GM18502 (cell line): ENCODE measurements at regions not wholly inside any gene's neighbourhood (a gene's known extent, or its start where the extent isn't known, plus 50 kb on each side); places are given as distances from the start of the nearest gene placed in this dataset.

ENCODE experiments used
- ATAC-seq: cut with Tn5 transposase; IDR thresholded peaks from one replicate; pipeline ENCODE4 v1.9.1; 2021; ENCODE audit warnings: mild to moderate bottlenecking; ENCODE audit not compliant: unreplicated experiment, poor library complexity

DNA sequence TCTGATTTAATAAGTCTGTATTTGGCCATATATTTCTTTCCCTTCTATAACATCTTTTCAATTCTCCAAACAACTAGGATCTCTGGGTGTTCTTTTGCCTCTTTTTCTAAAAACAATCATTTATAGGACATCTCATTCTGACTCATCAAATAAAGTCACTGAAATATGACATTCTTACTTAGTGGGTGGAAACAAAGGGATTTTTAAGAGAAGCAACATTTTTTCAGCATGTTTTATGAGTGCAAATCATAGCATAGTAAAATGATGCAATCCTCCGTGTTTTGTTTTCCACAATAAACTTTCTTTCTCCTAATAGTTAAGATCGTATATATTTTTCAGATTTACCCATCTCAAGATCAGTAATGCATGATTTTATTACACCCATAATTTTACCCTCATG, 179.8 kb downstream of the SPCS3 start:
- no peak for ATAC-seq

DNA sequence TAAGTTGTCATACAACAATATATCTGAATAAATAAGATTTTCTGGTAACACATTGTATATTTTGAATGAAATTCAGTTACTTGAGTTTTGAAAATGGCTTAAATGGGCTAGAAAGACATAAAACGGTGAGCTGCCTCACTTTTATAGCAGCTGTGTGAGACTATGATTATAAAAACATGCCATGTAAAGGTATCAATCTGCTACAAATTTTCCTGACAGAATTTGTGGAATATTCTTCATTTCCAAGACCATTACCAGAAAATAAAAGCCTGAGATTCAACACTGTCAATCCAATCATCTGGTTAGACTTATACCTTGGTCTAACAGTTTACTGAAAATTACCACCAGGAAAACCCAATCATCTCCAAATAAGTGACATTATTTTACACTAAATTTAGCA, 181.1 kb downstream of the SPCS3 start:
- ATAC-seq = no peak

DNA sequence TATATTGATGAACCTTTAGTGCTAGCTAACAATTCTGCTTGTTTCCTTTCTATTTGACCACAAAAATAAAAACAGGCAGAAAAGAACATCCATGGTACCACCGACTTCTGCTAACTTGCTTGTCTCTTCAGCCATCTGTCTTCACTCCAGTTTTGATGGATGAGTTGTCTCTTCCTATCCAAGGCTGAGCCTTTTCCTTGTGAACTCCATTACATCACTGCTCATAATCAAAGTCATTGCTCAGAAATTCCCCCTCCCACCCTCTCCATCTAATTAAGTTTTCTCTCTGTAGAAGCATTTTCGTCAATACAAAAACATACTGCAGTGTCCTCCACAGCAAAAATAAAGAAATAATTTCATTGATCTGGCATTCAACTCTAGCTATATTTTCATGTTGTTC, 184.4 kb downstream of the SPCS3 start:
- ATAC-seq = no peak

DNA sequence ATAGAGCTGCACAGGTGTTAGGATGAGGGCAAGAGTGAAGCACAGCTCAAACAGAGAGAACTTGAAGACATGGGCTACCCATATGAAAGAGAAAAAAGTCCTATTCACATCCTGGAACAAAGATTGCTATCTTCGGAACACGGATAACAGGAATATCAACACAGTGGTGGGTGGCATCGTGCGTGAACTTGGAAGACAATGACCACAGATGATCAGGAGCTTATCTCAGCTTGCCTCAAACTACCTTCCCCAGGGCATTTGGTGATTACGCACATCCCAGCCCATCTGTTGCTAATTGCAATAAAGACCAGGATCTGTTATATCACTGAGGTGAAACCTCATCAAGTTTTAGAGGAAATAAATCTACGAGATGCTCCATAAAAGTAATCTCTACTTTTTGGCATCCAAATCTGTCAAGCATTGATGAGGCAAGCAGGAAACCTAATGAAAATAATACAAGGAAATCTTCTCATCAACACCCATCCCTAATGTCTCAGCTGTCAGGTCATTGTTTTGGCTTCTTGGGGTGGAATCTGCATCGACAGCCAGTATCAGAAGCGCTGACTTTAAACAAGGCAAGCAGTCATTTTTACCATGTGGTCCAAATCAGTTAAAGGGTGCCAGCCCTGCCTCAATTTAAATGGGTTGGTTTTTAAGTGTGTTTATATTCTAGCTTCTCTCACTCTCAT, 188.2 kb downstream of the SPCS3 start:
- ATAC-seq = no peak

DNA sequence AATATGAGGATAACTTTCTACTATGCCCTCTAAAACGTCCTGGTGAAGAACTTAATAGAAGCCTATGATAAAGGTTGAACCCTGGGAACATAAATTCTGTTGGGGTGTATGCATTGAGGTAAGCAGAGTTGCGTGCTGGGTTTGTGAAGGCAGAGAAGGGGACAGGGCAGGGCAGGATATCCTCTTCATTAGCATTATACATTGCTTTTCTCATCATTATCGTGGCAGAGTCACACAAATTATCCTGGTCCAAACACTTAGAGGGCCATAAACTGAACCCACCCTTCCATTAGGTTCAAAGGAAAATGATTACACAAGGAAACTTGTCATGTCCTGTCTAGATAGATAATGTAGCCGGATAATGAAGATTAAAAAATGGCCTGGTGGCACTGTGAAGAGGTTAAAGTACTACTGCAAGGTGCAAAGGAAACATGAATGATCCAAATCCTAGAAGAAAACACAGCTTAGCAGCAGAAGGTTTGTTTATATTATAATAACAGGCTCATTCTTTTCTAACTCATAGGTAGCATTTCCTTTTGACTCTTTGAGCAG, 189.1 kb downstream of the SPCS3 start:
- no peak for ATAC-seq

DNA sequence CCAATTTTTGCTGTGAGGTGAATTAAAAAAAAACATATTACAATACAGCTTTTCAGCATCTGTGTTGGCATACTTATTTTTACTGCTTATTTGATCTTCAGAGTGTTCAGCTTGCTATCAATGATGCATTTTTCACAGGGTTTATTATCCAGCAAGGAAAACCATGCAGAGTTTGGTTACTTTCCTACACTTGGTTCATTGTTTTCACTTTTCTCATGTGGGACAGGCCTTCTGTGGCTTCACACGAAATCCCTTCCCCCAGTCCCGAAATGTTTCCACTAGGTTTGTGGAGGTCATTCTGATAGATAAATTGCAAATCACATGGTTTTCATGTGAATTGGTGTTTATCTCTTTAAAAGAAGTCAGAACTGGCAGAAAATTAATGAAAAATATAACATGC, 205.8 kb downstream of the SPCS3 start:
- ATAC-seq = no peak

DNA sequence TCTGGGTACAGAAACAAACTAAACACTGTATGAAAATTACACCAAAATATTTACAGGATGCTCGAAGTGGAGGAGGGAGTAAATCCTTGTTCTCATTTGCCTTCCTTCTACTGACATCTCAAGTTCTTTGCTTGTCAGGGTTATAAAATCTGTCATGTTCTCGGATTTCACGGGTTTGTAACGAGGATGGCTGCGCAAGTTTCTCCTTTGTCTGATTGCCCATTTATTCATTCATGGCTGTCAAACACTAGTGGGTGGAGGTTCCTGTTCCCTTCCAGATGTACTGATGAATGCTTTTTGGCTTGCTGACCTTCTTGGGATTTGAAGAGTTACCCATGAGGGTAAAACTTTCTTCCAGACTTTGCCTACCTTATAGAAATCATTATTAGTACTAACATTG, 206.9 kb downstream of the SPCS3 start:
- ATAC-seq = no peak

DNA sequence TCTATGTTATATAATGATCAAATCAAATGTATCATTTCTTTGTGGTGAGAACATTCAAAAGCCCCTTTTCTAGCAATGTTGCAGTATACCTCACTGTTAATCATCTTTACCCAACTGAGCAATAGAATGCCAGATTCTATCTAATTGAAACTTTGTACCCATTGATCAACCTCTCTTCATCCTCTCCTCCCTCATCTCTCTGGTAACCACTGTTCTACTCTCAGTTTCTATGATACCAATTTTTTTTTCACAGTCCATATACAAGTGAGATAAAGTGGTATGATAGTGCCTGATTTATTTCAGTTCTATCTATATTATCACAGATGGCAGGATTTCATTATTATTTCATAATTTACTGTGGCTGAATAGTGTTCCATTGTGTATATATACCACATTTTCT, 209.8 kb downstream of the SPCS3 start:
- ATAC-seq = no peak

DNA sequence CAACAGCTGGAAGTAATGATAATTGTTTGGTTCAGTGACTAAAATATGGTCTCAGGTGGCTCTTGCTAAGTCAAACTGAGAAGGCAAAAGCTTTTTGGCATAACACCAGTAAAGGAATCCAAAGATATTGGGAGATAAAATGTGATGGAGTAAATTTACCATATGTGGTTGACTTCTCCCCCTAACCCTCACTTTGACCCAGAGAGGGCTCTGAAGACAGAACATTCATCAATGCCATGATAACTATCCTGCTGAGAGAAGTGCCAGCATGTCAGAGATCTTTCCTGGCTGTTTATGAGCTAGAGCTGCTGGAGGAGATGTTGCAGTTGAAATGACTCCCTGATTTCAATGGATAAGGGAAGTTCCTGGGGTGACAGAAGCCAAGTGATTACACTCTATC, 213.4 kb downstream of the SPCS3 start:
- no peak for ATAC-seq

DNA sequence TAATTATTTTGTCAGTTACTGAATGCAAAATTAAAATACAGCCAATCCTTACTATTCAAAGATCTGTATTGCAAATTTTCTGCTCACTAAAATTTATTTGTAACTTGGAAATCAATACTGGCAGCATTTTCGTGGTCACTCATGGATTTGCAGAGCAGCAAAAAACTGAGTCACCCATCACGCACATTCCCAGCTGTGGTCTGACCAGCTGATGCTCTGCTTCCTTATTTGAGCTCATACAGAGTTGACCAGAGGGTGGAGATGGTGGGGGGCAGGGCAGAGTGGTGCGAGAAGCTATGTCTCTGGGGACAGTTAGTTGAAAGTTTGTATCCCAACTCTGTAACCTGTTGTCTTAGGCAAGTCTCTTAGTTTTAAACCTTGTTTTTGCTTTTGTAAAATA, 214.8 kb downstream of the SPCS3 start:
- ATAC-seq = no peak

DNA sequence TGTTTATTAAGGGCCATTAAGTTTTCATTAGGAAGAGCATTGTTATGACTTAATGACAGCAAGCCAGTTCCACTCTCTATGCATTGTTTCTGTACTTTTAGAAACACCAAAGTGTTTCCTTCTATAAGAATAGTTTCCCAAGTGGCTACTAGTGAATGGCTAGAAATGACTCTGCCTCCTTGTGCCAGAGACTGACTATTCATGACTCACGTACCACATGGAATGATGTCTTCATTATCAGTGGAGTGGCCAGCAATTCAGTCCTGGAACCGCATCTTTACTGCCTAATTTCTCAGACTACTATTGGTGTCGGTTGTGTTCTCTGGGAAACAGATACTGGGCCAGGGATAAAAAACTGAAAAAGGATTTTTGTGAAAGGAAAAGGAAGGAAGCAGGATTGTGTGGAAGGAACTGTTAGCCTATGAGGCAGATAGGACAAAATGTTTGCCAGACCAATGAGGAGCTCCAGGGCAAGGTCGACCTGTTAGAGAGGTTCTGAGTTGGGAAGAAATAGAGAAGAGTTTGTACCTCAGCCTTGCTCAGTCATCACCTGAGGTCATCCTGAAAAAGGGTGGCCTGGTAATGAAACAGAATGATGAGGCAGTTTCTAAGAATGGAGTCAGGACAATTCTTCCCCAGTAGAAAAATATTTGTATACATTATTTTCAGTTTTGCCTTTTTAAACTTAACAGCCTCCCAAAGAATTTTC, 218.6 kb downstream of the SPCS3 start:
- no peak for ATAC-seq

DNA sequence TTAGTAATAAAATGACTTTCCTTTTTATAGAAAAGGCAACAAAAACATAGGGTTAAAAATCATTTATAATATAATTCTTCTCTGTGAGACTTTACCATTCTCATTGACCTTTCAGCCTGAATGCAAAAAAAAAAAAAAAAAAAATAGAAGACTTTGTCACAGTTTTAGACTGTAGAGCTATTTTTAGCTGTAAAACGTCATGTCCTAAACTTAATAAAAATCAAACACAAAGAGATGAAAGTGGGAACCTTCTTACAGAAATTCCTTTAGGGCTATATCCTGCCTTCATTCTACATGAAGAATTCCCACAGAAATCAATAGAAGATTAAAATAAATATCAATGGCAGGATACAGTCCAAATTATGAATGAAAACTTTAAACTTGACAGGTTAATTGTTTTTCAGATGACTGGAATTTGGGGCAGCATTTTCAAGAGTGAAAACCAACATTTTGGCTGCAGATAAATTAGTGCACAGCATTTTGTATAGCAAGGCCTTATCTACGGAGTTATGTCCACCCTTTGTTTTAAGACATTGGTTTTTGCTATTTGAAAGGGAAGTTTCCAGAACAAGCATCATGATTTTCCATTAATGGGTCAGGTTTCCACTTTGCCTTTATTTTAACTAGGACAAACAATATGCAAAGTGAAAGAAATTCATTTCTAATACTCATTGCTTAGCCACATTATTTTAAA, 219.5 kb downstream of the SPCS3 start:
- no peak for ATAC-seq

DNA sequence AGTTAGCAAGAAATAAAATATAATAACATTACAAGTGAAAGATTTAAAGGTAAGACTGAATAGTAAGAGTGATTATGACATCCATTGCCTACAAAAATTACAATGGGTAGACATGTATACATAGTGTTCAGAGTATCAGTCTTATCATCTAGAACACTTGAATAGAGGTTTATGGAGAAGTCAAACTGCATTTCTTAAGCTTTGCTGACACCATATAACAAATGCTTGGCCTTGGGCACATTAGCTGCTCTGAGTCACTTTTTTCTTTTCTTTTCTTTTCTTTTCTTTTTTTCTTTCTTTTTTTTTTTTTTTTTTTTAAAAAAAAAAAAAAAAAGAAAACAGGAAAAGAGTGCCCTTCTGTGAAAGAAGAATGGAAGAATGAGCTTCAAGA, 220.0 kb downstream of the SPCS3 start:
- no peak for ATAC-seq

DNA sequence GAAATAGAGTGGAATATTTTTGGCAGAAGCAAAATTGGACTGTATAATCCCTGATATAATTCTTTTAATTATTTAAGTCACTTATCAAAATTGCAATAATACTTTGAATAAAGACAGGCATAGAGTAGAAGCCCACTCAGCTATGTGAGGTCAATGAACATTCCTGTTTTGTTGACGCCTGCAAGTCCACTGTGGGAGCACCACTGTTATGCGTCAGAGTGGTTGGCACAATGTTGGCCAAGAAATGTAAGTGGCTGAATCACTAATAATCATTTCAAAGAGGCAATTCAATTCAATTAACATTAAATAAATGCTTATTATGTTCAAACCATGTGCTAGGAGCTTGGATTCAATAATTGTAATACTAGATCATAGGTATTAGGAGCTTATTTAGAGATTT, 221.0 kb downstream of the SPCS3 start:
- ATAC-seq = no peak

DNA sequence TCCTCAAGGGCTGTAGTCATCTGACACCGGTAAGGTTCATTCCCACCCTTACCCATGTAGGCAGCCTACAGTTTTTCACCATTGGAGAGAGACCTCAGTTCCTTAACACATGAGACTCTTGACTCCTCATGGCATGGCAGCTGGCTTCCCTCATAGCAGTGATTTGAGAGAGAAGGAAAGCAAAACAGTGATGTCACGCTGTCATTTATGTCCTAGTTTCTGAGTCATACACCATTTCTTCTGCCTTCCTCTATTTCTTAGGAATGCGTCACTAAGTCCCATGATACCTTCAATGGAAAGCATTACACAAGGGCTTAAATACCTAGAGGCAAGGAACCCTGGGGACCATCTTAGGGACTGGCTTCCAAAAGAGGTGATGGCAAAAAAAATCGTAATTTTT, 226.1 kb downstream of the SPCS3 start:
- no peak for ATAC-seq

DNA sequence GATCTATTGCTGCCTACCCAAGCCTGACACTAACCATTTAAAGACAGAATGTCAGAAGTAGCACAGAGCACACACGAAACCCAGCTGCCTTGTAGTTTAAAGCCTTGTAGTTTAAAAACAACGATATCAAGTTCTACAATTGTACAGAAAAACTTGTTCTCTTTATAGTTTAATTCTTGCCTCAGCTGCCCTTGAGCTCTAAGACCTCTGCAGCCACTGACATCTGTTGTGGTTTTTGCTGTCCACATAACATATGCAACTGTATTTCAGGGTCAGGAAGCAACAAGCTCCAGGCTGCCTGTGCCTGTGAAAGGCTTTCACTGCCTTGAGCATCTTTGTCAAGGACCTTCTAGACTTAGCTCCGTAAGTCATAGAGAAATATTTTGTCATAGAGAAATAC, 227.2 kb downstream of the SPCS3 start:
- ATAC-seq = no peak

DNA sequence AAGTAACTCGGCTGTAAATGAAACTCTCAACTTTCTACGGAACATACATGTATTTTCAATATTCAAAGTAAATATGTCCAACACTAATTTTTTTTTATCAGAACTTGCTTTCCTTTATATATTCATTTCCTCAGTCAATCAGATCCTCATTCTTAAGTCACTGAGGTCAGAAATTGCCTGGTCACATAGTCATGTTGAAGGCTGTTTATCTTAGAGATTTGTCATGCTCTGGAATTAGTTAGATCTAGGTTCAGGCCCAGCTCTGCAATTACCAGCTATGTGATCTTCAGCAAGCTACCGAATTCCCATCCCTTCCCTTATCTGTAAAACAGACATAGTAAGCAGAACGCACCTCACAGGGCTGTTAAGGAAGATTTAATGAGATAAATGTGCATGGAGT, 228.8 kb downstream of the SPCS3 start:
- no peak for ATAC-seq

DNA sequence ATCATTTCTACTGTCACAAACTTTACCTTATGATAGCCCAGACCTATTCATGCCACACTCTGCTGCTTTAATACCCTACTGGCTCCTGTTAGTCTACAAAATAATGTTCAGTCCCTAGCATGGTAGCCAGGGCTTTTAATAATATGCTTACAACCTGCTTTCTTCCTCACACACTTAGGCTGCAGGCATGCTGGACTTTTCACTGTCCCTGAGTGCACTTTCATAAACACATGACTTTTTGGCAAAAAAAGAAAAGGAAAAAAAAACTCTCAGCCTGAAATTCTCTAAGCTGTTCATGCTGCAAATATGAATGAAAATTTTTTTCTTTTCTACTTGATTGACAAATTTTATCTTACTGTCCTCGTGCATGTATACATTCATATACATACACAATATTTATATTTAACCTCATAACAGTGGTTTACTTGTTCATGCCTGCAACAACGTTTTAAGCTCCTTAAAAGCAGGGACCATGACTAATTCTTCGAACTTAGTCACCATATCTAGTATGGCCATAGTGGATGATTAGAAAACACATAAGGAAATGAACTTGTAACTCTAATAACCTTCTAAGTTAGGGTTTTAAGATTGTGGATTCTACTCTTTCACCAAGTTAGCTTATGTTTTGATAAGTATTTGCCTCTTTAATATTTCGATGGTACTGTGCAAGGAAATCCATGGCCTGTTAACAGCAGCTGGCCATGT, 229.5 kb downstream of the SPCS3 start:
- no peak for ATAC-seq

DNA sequence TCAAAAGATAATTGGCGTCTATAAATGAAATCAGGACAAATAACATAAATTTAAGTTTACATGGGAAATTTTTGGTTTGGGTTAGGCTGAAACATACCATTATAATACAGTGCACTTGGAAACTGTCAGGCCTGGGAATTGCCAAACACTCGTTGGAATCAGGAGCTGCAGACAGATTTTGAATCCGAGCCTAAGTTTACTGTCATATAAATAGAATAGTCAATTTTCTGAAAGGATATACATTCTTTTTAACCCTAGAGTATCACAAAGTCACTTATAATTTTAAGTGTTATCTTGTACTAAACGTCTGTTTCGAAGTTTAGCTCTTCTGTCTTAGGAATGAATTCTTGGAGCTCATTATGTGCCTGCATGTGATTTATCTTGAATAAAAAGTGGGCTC, 234.1 kb downstream of the VEGFC start:
- no peak for ATAC-seq

DNA sequence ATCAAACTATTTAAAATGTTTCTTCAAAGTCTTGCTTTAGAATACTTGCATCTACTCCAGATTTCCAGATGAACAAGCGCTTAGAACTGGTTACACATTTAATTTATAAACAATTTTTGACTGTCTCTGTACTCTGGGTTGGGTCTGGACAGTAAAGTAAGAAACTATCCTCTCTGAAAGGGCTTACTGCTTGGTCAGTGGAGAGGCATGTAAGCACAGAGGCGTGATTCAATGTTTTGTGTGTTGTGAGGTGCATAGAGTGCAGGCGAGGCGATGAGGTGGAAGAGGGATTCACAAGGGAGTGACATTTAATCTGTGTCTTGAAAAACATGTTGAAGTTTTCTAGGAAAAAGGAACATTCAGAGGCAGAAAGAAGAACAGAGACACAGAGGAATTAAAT, 231.4 kb downstream of the VEGFC start:
- ATAC-seq = no peak

DNA sequence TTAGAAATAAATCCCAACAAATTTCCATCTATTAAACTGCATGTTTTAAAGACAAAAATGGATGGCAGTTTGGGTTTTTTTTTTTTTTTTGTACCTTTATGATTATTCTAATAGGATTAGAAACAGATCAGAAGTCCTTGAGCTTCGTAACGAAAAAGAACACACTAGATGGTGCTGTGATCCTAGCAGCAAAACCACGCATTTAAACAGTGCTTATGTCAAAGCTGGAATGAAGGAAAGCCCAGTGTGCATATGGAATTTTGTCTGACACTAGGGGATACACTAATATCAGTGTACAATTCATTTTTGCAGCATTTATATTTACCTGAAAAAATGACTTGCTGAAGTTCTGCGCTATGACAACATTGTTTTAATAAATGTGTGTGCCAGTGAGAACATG, 229.1 kb downstream of the VEGFC start:
- ATAC-seq = no peak
